ENCODE measurements at regions not wholly inside any gene's neighbourhood (a gene's known extent, or its start where the extent isn't known, plus 50 kb on each side); places are given as distances from the start of the nearest gene placed in this dataset.

GRCh38 chr11:116547571-116547970, 225.2 kb downstream of the BUD13 start:
- TF ChIP-seq CTCF (IDR thresholded peaks at IDR 0.05; ENCODE audit: low read depth, low read length, missing input control) (no peak), SP1 (IDR thresholded peaks at IDR 0.05) (no peak), MAX (IDR thresholded peaks at IDR 0.05) (no peak), ATF3 (IDR thresholded peaks at IDR 0.05) (no peak), EGR1 (IDR thresholded peaks at IDR 0.05; ENCODE audit: low read depth in 2 of 2) (no peak), YY1 (IDR thresholded peaks at IDR 0.05) (no peak), JUND (IDR thresholded peaks at IDR 0.05) (no peak), RAD21 (IDR thresholded peaks at IDR 0.05) (no peak), HNF4A (conservative IDR thresholded peaks at IDR 0.05) (no peak), TAF1 (conservative IDR thresholded peaks at IDR 0.05) (no peak), ZBTB33 (IDR thresholded peaks at IDR 0.05) (no peak), RXRA (IDR thresholded peaks at IDR 0.05) (no peak)
